ENCODE measurements at regions not wholly inside any gene's neighbourhood (a gene's known extent, or its start where the extent isn't known, plus 50 kb on each side); places are given as distances from the start of the nearest gene placed in this dataset.

DNA sequence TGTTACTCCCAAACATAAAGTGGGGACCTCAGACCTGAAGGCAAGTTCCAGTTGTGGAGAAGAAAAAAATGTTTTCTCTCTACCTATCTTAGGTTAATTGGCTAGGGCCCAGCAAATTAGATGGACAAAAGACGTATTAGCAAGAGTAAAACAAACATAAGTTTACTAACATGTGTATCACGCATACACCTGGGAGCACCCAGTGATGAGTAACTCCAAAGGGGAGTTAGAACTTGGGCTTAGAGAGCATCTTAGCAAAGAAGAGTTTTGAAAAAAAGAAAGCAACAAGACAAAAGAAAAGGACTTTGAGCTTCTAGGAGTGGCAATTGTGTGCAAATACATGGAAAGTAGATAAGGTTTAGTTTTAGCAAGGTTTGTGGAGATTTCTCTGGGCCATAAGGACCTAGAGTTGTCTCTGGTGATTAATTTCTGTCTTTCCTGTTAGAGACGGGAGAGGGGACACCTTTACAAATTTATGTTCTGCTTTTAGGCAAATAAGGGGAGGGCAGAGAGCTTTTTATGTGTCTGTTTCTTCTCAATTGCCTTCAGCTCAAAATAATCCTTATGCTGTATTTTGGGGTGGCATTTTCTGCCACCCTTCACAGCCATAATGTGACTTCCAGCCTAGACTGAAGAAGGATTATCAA, 76.7 kb upstream of the PTGFRN start:
- no peaks in the 10 kb centered on the region for H3K36me3 ChIP-seq
- no peak for ATAC-seq (ENCODE audit: insufficient number of reproducible peaks, low FRiP score, low read depth)
- no peaks in the 10 kb centered on the region for H3K27me3 ChIP-seq (replicated peaks; ENCODE audit: insufficient read depth)
- no peak for TF ChIP-seq CTCF (IDR thresholded peaks at IDR 0.05)
- no peak overlapping the region for H3K27ac ChIP-seq
- H3K4me3 ChIP-seq: no peak overlapping the region
- no peaks in the 10 kb centered on the region for H3K9me3 ChIP-seq
- DNase-seq (ENCODE audit: low spot score): no peak
- no peaks in the 10 kb centered on the region for H3K4me1 ChIP-seq (ENCODE audit: control insufficient read depth in 1 of 2, low read depth in 2 of 2)

- Histone ChIP-seq H3K4me1 (ENCODE audit: control insufficient read depth in 1 of 2, low read depth in 2 of 2) (no peaks in the 10 kb centered on the region), H3K9me3 (no peaks in the 10 kb centered on the region), H3K4me3 (no peak overlapping the region), H3K27ac (no peak overlapping the region), H3K27me3 (replicated peaks; ENCODE audit: insufficient read depth) (no peaks in the 10 kb centered on the region), H3K36me3 (no peaks in the 10 kb centered on the region)
- no peak for TF ChIP-seq CTCF (IDR thresholded peaks at IDR 0.05)
- ATAC-seq (ENCODE audit: insufficient number of reproducible peaks, low FRiP score, low read depth): no peak
- no peak for DNase-seq (ENCODE audit: low spot score)
Observed at GRCh38 chr1:116833718-116834117, 76.0 kb upstream of the PTGFRN start.

- no peak for TF ChIP-seq CTCF (IDR thresholded peaks at IDR 0.05)
- no peak for ATAC-seq (ENCODE audit: insufficient number of reproducible peaks, low FRiP score, low read depth)
- no peaks in the 10 kb centered on the region for H3K9me3 ChIP-seq
- H3K36me3 ChIP-seq: no peaks in the 10 kb centered on the region
- no peak for DNase-seq (ENCODE audit: low spot score)
- H3K27ac ChIP-seq: no peak overlapping the region
- H3K4me1 ChIP-seq (ENCODE audit: control insufficient read depth in 1 of 2, low read depth in 2 of 2): no peaks in the 10 kb centered on the region
- no peaks in the 10 kb centered on the region for H3K27me3 ChIP-seq (replicated peaks; ENCODE audit: insufficient read depth)
- H3K4me3 ChIP-seq: no peak overlapping the region
Observed at GRCh38 chr1:116834595-116834994, 75.1 kb upstream of the PTGFRN start.

- no peak for ATAC-seq (ENCODE audit: insufficient number of reproducible peaks, low FRiP score, low read depth)
- H3K4me1 ChIP-seq (ENCODE audit: control insufficient read depth in 1 of 2, low read depth in 2 of 2): no peaks in the 10 kb centered on the region
- no peak for DNase-seq (ENCODE audit: low spot score)
- H3K27me3 ChIP-seq (replicated peaks; ENCODE audit: insufficient read depth): no peaks in the 10 kb centered on the region
- no peaks in the 10 kb centered on the region for H3K9me3 ChIP-seq
- H3K4me3 ChIP-seq: no peak overlapping the region
- H3K27ac ChIP-seq: no peak overlapping the region
- TF ChIP-seq CTCF (IDR thresholded peaks at IDR 0.05): no peak
- H3K36me3 ChIP-seq: no peaks in the 10 kb centered on the region
Observed at GRCh38 chr1:116835161-116835560, 74.6 kb upstream of the PTGFRN start.

GRCh38 chr1:116836099-116836498, 73.6 kb upstream of the PTGFRN start:
- TF ChIP-seq CTCF (IDR thresholded peaks at IDR 0.05): no peak
- Histone ChIP-seq H3K36me3 (no peaks in the 10 kb centered on the region), H3K4me3 (no peak overlapping the region), H3K27ac (no peak overlapping the region), H3K9me3 (no peaks in the 10 kb centered on the region), H3K27me3 (replicated peaks; ENCODE audit: insufficient read depth) (no peaks in the 10 kb centered on the region), H3K4me1 (ENCODE audit: control insufficient read depth in 1 of 2, low read depth in 2 of 2) (no peaks in the 10 kb centered on the region)
- DNase-seq (ENCODE audit: low spot score): no peak
- ATAC-seq (ENCODE audit: insufficient number of reproducible peaks, low FRiP score, low read depth): no peak
